Adrenal gland (tissue), 9 donors: ENCODE measurements at regions not wholly inside any gene's neighbourhood (a gene's known extent, or its start where the extent isn't known, plus 50 kb on each side); places are given as distances from the start of the nearest gene placed in this dataset.

Source experiments
- DNase-seq, 7 donors: peaks; one replicate each; pipeline ENCODE4 v3.0.0-alpha.2; 2019 to 2020
- H3K27ac ChIP-seq, 5 donors: fragments of 200-600 bp; sonication (generic) in 4 of 5; 1 replicate in 3 of 5; 2 replicates in 2 of 5; pipeline versions ENCODE4 v1.5.1 to v1.8.0; 2016 to 2020; ENCODE audit warnings: mild to moderate bottlenecking in 1 of 5
- H3K27me3 ChIP-seq: fragments of 200-600 bp; 2 replicates; pipeline ENCODE4 v1.8.0; 2021
- H3K36me3 ChIP-seq, 2 donors: fragments of 200-600 bp; replicated peaks in 1 of 2; 1 replicate in 1 of 2; 2 replicates in 1 of 2; pipeline versions ENCODE4 v1.5.1 to v1.8.0; 2018 to 2022
- H3K4me1 ChIP-seq, 2 donors: fragments of 200-600 bp; replicated peaks in 1 of 2; 1 replicate in 1 of 2; 2 replicates in 1 of 2; pipeline versions ENCODE4 v1.5.1 to v1.8.0; 2018 to 2021
- H3K4me3 ChIP-seq, 4 donors: fragments of 200-600 bp; sonication (generic) in 3 of 4; one replicate each; pipeline ENCODE4 v1.5.1; 2016 to 2018
- H3K9me3 ChIP-seq, 3 donors: fragments of 200-600 bp; sonication (generic) in 1 of 3; replicated peaks in 1 of 3; 1 replicate in 2 of 3; 2 replicates in 1 of 3; pipeline versions ENCODE4 v1.5.1 to v1.8.0; 2016 to 2021
- POLR2A ChIP-seq, 2 donors: fragments of 450-650 bp; IDR thresholded peaks; one replicate each; pipeline ENCODE4 v1.6.1; 2017; ENCODE audit warnings: antibody characterized with exemption in 2 of 2, mild to moderate bottlenecking in 2 of 2, moderate library complexity in 1 of 2
- WGBS, 4 donors: extraction: QIAGEN DNeasy Blood & Tissue Kit in 2 of 4; methylation state at CpG; one replicate each; pipeline versions ENCODE4 v1.1.5 to v1.1.7; 2013 to 2017; 5-methylcytosine and 5-hydroxymethylcytosine counted together
- intact Hi-C, 2 donors: fragments of 100-400 bp; cut with DNase I; formaldehyde crosslinking; loops; one replicate each; pipeline versions ENCODE4 v1.14.1 to v1.15.0; 2022 to 2023
- TF ChIP-seq, protein P1 (sequence below), 6 experiments: fragments of 450-650 bp in 4 of 6; fragments of 200-600 bp in 2 of 6; sonication (generic) in 1 of 6; IDR thresholded peaks; 1 replicate in 5 of 6; 2 replicates in 1 of 6; pipeline versions ENCODE4 v1.5.1 to v1.8.0; 2016 to 2021; ENCODE audit warnings: antibody characterized with exemption in 6 of 6, mild to moderate bottlenecking in 2 of 6, moderate library complexity in 1 of 6
- donor health status: healthy with polysubstance abuse.
- donor health status: Bipolar disorder and iron deficiency.
- donor health status: DM: yes; HTN: yes; CAD: no.
- donor health status: DM: no; HTN: no; CAD: no.
- donor health status: DM: no; HTN: no; CAD: no.

DNA sequence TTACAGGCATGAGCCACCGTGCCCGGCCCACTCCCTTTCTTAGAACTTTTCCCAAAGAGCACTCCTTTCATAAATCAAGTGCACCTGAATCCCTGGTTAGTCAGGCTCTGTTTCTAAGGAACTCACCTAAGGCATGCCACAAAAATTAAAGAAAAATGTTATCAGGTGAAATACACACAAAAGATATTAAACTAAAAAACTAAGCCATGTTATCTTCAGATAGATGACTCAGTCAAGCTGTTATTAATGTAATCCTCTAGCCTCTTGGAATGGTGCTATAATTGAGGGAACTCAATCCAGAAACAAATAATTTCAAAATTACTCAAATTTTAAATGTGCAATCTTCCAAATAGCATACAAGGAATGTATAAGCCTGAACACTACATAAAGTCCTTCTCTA, 83.0 kb downstream of the TENT5A start:
- TF ChIP-seq POLR2A (IDR thresholded peaks at IDR 0.05) = no peak
- TF ChIP-seq, protein P1, sequence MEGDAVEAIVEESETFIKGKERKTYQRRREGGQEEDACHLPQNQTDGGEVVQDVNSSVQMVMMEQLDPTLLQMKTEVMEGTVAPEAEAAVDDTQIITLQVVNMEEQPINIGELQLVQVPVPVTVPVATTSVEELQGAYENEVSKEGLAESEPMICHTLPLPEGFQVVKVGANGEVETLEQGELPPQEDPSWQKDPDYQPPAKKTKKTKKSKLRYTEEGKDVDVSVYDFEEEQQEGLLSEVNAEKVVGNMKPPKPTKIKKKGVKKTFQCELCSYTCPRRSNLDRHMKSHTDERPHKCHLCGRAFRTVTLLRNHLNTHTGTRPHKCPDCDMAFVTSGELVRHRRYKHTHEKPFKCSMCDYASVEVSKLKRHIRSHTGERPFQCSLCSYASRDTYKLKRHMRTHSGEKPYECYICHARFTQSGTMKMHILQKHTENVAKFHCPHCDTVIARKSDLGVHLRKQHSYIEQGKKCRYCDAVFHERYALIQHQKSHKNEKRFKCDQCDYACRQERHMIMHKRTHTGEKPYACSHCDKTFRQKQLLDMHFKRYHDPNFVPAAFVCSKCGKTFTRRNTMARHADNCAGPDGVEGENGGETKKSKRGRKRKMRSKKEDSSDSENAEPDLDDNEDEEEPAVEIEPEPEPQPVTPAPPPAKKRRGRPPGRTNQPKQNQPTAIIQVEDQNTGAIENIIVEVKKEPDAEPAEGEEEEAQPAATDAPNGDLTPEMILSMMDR (IDR thresholded peaks at IDR 0.05) = no peak
- no peak overlapping the region for H3K4me3 ChIP-seq
- 80 to 100% (median 89%) methylated on average over 2 of the region's 2 CpGs for WGBS, 4 donors
- intact Hi-C loops = no loop called here
- H3K27ac ChIP-seq = no peak overlapping the region
- H3K9me3 ChIP-seq = no peaks in the 10 kb centered on the region
- no peak for DNase-seq
- H3K27me3 ChIP-seq = no peaks in the 10 kb centered on the region
- H3K36me3 ChIP-seq = no peaks in the 10 kb centered on the region
- no peaks in the 10 kb centered on the region for H3K4me1 ChIP-seq

DNA sequence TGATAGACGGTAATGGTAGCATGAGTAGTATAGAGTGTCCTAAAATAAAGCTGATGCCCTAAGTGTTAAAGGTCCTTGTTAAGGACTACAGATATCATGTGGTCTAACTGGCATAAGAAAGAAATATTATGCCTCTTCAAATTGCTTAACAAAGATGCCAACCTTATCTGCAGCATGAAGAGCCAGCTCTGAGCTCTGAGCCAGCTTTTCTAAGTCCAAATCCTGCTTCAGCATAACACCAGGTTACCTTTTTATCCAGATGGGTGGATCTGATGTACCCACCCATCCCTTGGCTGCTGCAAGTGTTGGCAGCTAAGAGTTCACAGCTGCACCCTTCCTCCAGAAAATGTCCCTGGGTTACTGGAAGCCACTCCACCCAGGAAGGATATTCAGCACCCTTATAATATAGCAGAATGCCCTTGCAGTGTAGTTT, 83.8 kb downstream of the TENT5A start:
- intact Hi-C loops = no loop called here
- H3K9me3 ChIP-seq = no peaks in the 10 kb centered on the region
- no peak overlapping the region for H3K27ac ChIP-seq
- DNase-seq = no peak
- H3K27me3 ChIP-seq = no peaks in the 10 kb centered on the region
- 78 to 88% (median 86%) methylated on average over 1 of the region's 1 CpG for WGBS, 4 donors
- TF ChIP-seq, protein P1 (IDR thresholded peaks at IDR 0.05) = no peak
- TF ChIP-seq POLR2A (IDR thresholded peaks at IDR 0.05) = no peak
- H3K4me1 ChIP-seq = no peaks in the 10 kb centered on the region
- no peak overlapping the region for H3K4me3 ChIP-seq
- no peaks in the 10 kb centered on the region for H3K36me3 ChIP-seq

DNA sequence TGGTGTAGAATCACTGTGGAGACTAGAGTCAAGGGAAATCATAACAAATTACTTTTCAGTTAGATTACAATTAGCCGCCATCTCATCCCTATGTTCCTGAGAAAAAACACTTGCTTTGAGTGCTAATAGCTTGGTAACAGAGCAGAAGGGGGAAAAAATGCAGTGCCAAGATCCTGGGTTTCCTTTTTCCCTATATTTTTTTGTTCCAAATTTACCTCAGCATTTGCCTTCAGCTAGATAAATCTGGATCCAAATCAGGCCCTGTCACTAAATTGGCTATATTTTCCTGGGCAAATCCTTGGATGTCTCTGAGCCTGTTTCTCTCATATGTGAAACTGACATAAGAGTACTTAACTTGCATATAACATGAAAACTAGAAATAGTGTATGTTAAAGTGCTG, 86.0 kb downstream of the TENT5A start:
- Histone ChIP-seq H3K27ac (no peak overlapping the region), H3K9me3 (no peaks in the 10 kb centered on the region), H3K4me3 (no peak overlapping the region), H3K4me1 (no peaks in the 10 kb centered on the region), H3K36me3 (no peaks in the 10 kb centered on the region), H3K27me3 (no peaks in the 10 kb centered on the region)
- 85 to 100% (median 94%) methylated on average over 1 of the region's 1 CpG for WGBS, 4 donors
- TF ChIP-seq, protein P1 (IDR thresholded peaks at IDR 0.05) = no peak
- TF ChIP-seq POLR2A (IDR thresholded peaks at IDR 0.05) = no peak
- no peak for DNase-seq
- intact Hi-C loops = no loop called here

DNA sequence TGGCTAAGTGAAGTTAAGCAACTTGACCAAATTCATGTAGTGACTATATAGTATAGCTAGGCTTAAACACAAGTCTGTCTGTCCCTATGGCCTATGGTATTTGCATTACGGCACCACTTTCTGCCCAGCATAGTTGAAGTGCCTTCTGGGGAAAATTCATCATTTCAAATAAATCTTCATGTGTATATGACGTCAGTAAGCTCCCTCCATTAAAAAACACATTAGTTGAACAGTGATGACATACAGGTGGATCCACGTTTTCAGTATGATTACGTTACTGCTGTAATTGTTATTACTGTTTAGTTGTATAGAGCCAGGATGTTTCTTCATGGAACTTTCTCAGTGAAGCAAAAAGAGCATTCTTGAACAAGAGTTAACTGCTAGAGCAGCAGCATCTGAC, 96.2 kb downstream of the TENT5A start:
- 84 to 91% (median 86%) methylated on average over 4 of the region's 4 CpGs for WGBS, 4 donors
- Histone ChIP-seq H3K27me3 (no peaks in the 10 kb centered on the region), H3K27ac (no peak overlapping the region), H3K4me3 (no peak overlapping the region), H3K36me3 (no peaks in the 10 kb centered on the region), H3K9me3 (no peaks in the 10 kb centered on the region), H3K4me1 (no peaks in the 10 kb centered on the region)
- DNase-seq = no peak
- TF ChIP-seq POLR2A (IDR thresholded peaks at IDR 0.05) = no peak
- TF ChIP-seq, protein P1 (IDR thresholded peaks at IDR 0.05) = no peak
- intact Hi-C loops = no loop called here
